Muscle of back (tissue), 3 donors: ENCODE measurements at regions not wholly inside any gene's neighbourhood (a gene's known extent, or its start where the extent isn't known, plus 50 kb on each side); places are given as distances from the start of the nearest gene placed in this dataset.
A peak's percentile ranks its signal among the peaks of the same experiment; 100 is the strongest.
"Not testable (repeated sequence)": the region's sequence is repeated elsewhere in the genome, so short reads cannot be mapped to it uniquely, and the experiment has no call there.

Experiments used
- DNase-seq, 3 donors: peaks; one replicate each; pipeline versions ENCODE4 v3.0.0 to v3.0.0-alpha.2; 2013

GRCh38 chr21:34219334-34220060, 144.3 kb upstream of the KCNE2 start:
- no peak for DNase-seq

DNA sequence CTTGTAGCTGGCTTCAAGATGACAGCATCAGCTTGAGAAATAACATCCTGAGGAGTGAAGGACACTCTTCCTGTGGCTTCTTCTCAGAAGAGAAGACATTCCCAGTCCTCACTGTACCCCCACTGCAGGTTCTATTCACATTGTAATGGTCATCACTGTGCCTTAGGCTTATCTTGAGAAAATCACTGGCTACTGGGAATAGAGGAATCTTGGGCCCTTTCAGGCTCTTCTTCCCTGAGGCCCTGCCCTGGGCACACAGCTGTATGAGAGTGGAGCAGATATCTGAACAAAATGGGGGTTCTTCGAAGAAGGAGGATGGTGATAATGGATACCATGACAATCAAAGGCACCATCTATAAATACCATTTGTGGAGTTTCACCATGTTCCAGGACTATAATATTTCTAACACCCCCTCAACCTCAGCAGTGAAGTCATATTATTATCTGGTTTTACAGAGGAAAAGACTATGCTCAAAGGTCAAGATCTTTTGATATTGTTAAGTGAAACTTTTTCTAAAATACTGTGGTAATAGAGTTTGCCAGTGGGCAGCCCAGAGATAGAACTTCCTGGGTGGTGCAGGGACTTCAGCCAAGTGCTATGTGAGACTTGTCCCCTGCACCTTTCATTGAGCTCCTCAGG, 143.1 kb upstream of the KCNE2 start:
- no peak for DNase-seq

DNA sequence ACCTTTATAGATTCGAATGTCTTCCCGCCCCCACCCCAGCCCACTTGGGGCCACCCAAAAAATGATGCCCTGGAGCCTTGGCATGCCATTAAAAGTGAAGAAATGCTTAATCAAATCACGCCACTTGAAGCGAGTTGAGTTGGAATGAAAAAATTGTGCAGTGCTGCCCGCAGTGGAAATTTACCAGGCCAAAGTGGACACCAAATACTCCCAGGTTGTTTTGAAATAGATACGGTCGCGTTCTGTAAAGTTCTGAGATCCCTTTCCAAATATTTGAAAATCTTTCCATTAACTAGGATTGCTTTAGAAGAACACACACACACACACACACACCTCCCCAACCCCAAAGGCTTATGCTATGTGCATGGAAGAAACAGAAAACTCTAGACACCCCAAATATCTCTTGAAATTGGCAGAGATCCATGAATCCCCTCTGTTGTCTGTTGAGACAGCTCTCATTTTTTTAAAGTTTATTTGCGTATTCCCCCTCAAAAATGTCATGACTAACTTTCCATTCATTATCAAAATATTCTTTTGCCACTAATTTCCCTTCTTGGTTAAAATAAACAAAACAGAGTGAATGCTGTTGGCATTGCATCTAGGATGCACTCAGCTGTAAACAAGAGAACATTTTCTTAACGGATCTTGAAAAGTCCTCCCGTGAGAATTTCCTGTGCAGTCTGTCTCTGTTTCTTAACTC, 142.3 kb upstream of the KCNE2 start:
- DNase-seq, result peak in 1 of 3 donors; percentile 40

GRCh38 chr21:34222031-34222335, 141.8 kb upstream of the KCNE2 start:
- DNase-seq, result no peak

DNA sequence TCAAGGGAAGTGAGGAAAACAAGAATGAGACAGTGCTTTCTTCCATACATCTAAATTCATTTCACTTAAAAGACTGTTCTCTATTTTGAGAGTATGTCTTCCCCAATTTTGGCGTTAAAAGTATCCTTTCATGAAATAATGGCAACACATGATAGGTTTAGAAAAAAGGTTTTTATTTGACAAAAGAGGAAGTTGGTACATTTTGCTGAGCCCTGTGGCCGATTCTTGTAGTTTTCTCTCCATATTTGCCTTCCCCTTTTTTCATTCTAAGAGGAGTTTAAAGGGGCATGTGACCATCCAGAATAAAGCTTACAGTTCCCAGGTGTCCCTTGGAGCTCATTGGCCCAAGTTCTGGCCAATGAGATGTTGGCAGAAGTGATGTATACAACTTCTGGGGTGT, 140.4 kb upstream of the KCNE2 start:
- no peak for DNase-seq

- no peak for DNase-seq
Observed at GRCh38 chr21:34227386-34227852, 136.4 kb upstream of the KCNE2 start.

- no peak for DNase-seq
Observed at GRCh38 chr21:34228792-34229191, 135.0 kb upstream of the KCNE2 start.

GRCh38 chr21:34229353-34229752, 134.5 kb upstream of the KCNE2 start:
- DNase-seq, result no peak

DNA sequence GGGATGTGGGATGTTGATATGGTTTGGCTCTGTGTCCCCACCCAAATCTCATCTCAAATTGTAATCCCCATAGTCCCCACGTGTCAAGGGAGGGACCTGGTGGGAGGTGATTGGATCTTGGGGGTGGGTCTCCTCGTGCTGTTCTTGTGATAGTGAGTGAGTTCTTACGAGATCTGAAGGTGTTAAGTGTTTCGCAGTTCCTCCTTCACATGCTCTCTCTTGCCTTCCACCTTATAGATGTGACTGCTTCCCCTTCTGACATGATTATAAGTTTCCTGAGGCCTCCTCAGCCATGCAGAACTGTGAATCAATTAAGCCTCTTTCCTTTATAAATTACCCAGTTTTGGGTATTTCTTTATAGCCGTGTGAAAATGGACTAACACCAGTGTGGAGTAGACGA, 130.1 kb upstream of the KCNE2 start:
- not testable (repeated sequence) for DNase-seq

DNA sequence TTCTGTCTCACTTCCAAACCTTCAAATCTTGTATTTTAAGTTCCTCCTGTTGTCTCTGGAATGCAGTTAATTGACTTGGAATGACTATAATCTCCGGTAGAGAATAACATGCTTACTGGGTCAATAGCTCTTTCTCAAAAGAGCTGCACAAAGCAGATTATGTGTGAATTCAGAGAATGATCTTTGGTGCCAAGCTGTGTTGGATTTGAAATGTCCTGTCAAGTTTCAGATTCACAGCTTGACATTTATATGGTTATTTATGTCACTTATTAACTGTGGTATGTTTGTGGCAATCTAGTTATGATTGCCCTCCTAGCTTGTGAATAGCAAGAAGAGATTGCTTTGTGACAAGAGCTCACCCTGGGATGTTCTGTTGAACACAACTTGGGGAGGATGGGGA, 128.3 kb upstream of the KCNE2 start:
- DNase-seq, result no peak

- no peak for DNase-seq
Observed at GRCh38 chr21:34242973-34243372, 120.8 kb upstream of the KCNE2 start.

DNA sequence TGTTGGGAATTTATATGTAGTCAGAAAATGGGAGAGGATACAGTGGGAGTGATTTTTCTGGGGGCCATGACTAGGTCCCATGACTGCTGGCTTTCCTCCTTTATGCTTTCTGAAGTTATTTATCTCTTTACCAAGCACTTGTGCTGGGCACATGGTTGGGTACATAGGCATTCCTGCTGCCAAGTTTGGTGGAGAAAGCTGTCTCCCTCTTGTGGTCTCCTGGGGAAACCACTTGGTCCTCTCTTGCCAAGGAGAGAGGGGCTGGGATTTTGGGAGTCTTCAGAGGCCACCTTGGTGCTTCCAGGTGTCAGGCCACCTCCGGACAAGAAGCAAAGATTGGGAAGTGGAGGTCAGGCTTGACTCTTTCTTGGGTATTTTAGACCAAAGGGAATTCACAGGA, 120.2 kb upstream of the KCNE2 start:
- no peak for DNase-seq

- peak in 2 of 3 donors; percentile 10 to 58 for DNase-seq
Observed at GRCh38 chr21:34252751-34253150, 111.1 kb upstream of the KCNE2 start.

- no peak for DNase-seq
Observed at GRCh38 chr21:34255073-34255472, 108.7 kb upstream of the KCNE2 start.

GRCh38 chr21:34260277-34261008, 103.4 kb upstream of the KCNE2 start:
- peak in 2 of 3 donors; percentile 72 to 85 for DNase-seq

GRCh38 chr21:34261841-34262468, 101.9 kb upstream of the KCNE2 start:
- DNase-seq, result peak in 1 of 3 donors; percentile 60

DNA sequence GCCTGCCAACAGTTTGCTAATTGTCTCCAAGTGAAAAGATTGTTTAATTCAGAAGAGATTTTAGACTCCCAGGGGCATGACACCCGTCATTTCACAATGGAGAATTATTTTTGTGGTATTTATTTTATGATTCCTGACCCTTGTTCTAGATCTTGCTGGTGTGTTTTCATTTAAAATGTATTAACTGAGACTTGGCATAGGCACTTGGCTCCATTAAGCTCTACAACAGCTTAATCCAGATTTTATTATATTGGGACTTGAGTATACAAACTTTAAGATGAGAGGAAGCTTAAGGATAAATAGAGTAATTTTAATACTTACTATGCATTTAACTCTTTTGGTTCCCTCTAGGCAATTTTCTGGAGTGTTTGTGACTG, 101.3 kb upstream of the KCNE2 start:
- peak in 2 of 3 donors; percentile 54 to 79 for DNase-seq

GRCh38 chr21:34263629-34264028, 100.2 kb upstream of the KCNE2 start:
- DNase-seq, result no peak

DNA sequence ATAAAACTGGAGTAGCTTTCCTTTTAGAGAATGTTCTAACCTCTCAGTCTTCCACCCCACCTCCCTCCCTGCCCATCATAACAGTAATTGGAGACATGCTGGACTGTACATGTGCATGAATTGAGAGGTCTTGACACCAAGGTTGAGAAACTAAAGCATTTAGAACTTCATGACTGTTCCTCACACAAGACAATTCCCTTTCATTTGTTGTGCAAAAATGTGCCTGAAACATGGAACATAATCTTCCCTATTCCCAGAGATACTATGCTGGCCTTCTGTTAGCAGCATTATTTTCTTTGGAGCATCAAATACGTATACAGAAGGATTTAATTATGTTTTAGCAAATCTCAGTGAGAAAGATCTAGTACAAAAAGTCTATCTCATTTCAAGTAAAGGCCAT, 97.5 kb upstream of the KCNE2 start:
- peak in 1 of 3 donors; percentile 42 for DNase-seq

- DNase-seq, result no peak
Observed at GRCh38 chr21:34268493-34268892, 95.3 kb upstream of the KCNE2 start.

DNA sequence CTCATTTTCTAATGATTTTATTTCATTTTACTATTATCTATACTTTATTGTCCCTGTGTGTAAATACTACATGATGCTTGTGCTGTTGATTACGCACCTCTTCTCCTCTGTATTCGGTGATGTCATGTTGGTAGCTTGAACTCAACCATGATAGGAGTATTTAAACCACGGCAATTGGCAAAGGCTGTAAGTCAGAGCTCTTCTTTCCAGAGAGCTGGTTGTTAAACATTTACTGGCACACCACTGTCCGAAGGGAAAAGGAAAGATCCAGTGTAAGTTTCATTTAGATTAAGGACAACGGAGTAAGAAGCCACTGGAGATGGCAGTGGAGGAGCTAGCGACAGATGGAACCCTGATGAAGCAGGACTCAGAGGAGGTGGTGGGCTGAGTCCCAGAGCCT, 93.4 kb upstream of the KCNE2 start:
- no peak for DNase-seq
